ENCODE measurements at regions not wholly inside any gene's neighbourhood (a gene's known extent, or its start where the extent isn't known, plus 50 kb on each side); places are given as distances from the start of the nearest gene placed in this dataset.
"Not testable (repeated sequence)": the region's sequence is repeated elsewhere in the genome, so short reads cannot be mapped to it uniquely, and the experiment has no call there.

DNA sequence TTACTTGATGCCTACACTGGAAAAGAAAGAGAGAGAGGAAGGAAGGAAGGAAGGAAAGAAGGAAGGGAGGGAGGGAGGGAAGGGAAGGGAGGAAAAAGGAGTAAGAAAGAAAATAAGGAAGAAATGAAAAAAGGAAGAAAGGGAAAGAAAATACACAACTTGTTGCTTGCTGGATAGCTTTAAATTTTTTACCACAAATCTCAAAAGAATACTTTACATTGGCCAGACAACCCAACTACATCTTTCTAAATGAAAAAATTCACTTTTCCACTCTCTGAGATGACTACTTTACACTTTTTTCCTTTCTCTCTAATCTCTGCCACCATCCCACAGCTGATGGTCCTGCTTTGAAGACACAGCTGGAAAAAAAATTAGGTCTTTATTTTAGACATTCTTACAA lies 228.9 kb upstream of the FAM78B start:
- DNase-seq = no peak

DNA sequence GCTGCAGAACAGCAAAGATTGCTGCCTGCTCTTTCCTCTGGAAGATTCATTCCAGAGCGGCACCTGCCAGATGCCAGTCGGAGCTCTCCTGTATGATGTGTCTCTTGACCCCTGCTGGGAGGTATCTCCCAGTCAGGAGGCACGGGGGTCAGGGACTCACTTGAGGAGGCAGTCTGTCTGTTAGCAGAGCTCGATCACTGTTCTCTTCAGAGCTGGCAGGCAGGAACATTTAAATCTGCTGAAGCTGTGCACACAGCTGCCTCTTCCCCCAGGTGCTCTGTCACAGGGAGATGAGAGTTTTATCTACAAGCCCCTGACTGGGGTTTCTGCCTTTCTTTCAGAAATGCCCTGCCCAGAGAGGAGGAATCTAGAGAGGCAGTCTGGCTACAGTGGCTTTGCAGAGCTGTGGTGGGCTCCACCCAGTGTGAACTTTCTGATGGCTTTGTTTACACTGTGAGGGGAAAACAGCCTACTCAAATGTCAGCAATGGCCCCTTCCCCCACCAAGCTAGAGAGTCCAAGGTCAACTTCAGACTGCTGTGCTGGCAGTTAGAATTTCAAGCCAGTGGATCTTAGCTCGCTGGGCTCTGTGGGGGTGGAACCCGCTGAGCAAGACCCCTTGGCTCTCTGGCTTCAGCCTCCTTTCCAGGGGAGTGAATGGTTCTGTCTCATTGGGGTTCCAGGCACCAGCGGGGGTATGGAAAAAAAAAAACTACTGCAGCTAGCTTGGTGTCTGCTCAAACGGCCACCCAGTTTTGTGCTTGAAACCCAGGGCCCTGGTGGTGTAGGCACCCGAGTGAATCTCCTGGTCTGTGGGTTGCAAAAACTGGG lies 242.7 kb upstream of the FAM78B start:
- DNase-seq = not testable (repeated sequence)

- no peak for DNase-seq
Observed at GRCh38 chr1:166410083-166410385, 243.2 kb upstream of the FAM78B start.

DNA sequence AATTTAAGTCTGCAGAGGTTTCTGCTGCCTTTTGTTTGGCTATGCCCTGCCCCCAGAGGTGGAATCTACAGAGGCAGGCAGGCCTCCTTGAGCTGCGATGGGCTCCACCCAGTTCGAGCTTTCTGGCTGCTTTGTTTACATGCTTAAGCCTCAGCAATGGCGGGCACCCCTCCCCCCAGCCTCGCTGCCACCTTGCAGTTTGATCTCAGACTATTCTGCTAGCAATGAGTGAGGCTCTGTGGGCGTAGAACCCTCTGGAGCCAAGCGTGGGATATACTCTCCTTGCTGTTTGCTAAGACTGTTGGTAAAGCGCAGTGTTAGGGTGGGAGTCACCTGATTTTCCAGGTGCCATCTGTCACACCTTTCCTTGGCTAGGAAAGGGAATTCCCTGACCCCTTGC lies 250.0 kb upstream of the FAM78B start:
- DNase-seq = not testable (repeated sequence)

GRCh38 chr1:166418344-166418933 lies 251.6 kb upstream of the FAM78B start:
- no peak for DNase-seq

DNA sequence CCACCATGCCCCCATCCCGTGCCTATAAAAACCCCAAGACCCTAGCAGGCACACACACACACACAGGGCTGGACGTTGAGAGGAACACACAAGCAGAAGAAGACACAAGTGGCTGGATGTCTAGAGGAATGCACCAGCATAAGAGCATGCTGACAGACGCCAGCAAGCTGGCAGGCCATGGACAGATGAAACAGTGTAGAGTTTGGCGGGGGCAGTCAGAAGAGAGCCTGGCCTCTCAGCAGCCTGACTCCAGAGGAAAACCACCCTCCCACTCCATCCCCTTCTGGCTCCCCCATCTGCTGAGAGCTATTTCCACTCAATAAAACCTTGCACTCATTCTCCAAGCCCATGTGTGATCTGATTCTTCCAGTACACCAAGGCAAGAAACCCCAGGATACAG lies 255.8 kb upstream of the FAM78B start:
- DNase-seq = peak in 1 of 2 donors; percentile 25

DNA sequence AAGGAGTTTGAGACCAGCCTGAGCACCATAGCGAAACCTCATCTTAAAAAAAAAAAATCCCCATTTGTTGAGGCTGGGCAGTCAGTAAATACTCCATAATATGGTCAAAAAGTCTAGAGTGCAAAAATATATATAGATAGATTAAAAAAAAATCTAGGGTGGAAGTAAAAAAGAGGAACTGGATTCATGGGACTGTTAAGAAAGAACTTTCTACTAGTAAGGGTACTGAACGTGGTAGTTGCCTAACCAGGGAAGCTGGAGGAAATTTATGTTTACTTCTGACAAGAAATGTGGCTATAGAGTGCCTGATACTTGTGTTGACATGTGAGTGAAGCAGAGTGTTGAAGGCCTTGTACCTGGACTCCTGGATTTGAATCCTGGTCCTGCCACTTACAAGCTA lies 265.9 kb upstream of the FAM78B start:
- DNase-seq = no peak

DNA sequence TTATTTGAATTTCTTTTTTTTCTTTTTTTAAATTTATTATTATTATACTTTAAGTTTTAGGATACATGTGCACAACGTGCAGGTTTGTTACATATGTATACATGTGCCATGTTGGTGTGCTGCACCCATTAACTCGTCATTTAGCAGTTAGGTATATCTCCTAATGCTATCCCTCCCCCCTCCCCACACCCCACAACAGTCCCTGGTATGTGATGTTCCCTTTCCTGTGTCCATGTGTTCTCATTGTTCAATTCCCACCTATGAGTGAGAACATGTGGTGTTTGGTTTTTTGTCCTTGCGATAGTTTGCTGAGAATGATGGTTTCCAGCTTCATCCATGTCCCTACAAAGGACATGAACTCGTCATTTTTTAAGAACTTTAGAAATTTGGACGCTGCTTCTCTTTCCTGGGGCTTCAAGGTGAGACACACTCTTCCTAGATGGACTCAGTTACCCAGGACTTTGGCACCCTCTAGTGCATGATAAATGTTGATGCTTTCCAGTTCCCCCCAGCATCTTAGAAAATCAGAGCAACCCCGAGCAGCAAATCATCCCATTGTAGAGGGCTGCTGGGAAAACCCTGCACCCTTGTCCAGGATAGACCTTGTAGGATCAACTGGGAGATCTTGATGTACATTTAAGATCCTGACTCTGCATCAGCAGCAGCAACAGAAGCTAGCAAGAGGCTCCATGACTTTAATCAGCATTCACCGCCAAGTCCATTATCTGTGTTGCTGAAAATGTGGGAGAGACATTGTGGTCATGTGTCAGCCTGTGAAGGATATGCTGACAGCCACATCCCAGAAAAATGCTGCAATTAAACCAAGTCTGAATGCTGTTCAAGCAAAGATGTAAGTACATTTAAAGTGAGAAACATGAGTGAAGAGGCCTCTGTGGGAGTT lies 266.9 kb upstream of the FAM78B start:
- peak in 1 of 2 donors; percentile 12 for DNase-seq

DNA sequence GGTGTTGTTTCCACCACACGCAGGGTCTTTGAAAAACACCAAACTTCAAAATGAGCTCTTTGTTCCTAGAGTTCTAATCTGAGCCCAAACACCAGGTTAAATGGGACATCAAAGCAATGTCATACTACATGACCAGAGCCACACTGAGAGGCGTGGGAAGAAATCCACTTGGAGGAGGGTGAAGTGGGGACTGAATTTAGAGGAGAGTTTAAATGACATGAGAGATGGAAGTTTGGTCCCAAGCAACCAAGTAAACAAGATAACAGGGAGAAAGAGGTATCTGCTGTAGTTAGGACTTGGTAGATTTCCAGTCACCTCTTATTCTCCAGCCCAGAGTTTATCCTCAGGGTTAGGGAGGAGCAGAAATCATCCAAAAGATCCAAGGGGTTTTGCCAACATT lies 290.9 kb upstream of the FAM78B start:
- DNase-seq = no peak

- no peak for DNase-seq
Observed at GRCh38 chr1:166464333-166464732, 297.5 kb upstream of the FAM78B start.

DNA sequence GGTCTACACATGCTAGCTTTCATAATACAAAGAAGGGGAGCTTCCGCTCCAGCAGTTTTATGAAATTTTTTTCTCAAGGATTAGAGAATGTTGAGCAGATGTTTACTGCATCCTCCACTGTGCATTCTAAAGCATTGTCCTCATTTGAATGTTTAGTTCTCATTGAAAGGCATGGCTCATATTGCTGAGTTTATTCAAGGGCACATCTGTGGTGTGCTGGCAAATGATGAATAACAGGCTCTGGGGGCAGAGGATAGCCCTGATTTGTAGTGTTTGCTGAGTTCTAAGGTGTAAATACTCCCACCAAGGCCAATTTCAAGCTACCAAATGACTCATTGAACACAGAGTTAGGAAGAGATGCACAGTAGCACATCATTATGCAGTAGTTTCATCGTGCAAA lies 303.2 kb upstream of the FAM78B start:
- DNase-seq = no peak

DNA sequence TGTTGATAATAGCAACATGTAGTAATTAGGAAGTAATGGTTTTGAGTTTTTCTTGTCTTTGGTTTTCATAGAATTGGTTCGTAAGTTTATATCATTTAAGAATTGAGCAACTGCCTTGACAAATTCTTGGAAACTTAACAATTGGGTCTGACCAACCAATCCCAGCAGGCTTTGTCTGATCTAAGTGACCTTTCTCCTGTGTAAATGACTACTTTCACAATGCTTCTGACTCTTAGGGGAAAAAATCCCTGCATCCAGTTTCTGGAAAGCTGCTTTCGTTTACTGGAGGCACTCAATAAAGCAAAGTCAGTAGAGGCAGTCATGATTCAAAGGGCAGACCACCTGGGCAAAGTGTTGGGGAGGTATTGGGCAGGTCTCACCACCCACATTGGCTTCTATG lies 303.6 kb upstream of the FAM78B start:
- no peak for DNase-seq

DNA sequence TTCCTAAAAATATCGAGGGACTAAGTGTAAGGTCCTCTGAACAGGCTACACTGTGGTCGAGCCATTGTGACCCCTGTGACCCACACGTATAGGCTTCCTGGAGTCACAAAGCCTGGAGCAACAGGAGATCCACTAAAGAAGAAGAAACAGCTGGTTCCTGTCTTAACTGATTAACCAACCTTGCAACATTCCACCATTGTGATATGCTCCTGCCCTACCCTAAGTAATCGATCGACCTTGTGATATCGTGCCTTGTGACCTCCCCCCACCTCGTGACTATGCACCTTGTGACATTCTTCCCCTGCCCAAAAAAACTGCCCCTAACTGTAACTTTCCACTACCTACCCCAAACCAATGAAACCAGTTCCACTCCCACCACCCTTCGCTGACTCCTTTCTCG lies 304.6 kb upstream of the FAM78B start:
- no peak for DNase-seq

- peak in 1 of 2 donors; percentile 37 for DNase-seq
Observed at GRCh38 chr1:166479052-166479631, 312.3 kb upstream of the FAM78B start.

- DNase-seq = no peak
Observed at GRCh38 chr1:166484471-166484870, 317.7 kb upstream of the FAM78B start.

- DNase-seq = no peak
Observed at GRCh38 chr1:166484871-166485270, 318.1 kb upstream of the FAM78B start.

GRCh38 chr1:166485620-166486019 lies 318.8 kb upstream of the FAM78B start:
- no peak for DNase-seq

DNA sequence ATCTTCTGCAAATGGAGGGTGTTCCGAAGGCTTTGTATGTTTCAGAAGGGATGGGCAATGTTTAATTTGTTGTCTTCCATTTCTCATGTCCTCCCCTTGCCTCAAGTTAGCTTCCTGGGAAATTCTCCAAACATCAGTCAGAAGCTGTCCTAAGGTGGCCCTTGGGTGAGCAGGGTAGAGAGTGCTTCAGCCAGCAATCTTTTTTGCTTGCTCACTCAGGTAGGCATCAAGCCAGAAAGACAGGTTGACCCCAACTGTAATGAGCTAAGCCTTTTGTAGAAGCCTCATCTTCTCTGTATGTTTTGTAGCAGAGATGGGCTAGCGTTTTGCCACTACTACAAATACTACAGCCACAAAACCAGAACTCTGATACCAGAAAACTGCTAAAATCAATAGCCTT lies 321.5 kb upstream of the FAM78B start:
- DNase-seq = no peak

DNA sequence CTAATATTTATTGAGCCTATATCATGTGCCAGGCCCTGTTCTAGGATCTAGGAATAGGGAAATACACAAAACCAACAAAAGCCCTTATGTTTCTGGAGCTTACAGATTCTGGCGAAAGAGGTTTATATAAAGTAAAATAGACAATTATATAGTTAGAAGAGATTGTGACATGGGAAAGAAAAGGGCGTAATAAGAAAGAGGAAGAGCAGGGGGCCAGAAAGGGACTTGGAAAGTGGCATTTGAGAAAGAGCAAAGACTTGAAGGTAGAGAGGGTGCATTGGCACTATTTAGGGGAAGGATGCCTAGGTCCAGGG lies 322.5 kb upstream of the FAM78B start:
- DNase-seq = no peak

DNA sequence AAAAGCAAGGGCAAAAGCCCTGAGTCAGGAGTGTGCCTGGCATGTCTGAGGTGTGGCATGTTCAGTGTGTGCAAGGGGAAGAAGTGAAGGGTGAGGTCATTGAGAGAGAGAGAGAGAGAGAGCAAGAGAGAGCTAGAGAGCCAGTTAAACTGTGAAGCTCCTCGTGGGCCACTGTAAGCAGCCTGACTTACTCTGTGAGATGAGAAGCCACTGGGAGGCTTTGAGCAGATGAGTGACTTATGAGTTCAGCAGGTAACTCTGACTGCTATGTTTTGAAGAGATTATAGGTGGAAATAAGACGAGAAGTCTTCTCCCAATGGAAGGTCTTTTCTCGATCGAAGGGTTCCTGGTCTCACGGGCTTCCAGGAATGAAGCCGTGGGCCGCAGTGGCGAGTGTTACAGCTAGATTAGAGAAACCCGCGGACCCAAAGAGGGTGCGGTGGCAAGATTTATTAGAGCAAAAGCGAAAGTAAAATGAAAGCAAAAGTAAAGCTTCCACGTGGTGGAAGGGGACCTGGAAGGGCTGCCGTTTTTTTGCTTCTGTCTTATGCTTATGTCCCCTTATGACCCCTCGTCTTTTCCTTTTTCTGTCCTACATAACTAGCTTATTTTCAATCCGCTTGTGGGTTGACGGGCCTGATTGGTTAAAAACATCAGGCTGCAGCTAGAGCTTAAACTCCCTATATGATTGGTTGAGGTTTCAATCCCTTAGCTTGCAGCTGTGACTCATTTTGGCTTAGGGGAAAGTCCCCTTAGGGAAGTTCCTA lies 323.1 kb upstream of the FAM78B start:
- peak in 1 of 2 donors; percentile 20 for DNase-seq

GRCh38 chr1:166490437-166490991 lies 323.7 kb upstream of the FAM78B start:
- no peak for DNase-seq

- DNase-seq = not testable (repeated sequence)
Observed at GRCh38 chr1:166493765-166494164, 327.0 kb upstream of the FAM78B start.

Data from hippocampal formation (tissue), 2 donors.